PC-9 (cell line): ENCODE measurements at regions not wholly inside any gene's neighbourhood (a gene's known extent, or its start where the extent isn't known, plus 50 kb on each side); places are given as distances from the start of the nearest gene placed in this dataset.

ENCODE experiments used
- BruUV-seq: library from RNA; stranded (reverse); fragments of 400-500 nt; replicated peaks from 2 replicates; lab custom pipeline; 2021; lab: Mats Ljungman, UMichigan
- CTCF ChIA-PET: fragments of 300-600 bp; sonication (Branson Sonifier 250); formaldehyde crosslinking; loops from one replicate; lab custom pipeline; 2022; ENCODE audit warnings: antibody characterized with exemption; lab: Charles Lee
- POLR2A ChIA-PET: fragments of 300-600 bp; sonication (Branson Sonifier 250); formaldehyde crosslinking; loops from one replicate; lab custom pipeline; 2022; ENCODE audit warnings: antibody characterized with exemption; ENCODE audit not compliant: unreplicated experiment; lab: Charles Lee
- DNase-seq, 2 experiments: peaks; one replicate each; pipeline versions ENCODE4 v3.0.0 to v3.0.0-alpha.2; 2015 to 2022; ENCODE audit warnings: mixed read lengths in 1 of 2
- H2AFZ ChIP-seq: fragments of 200-600 bp; sonication (generic); 2 replicates; pipeline ENCODE4 v1.8.1; 2017; ENCODE audit warnings: antibody characterized with exemption
- H3F3A ChIP-seq: fragments of 200-600 bp; sonication (generic); 2 replicates; pipeline ENCODE4 v1.8.1; 2017; ENCODE audit warnings: antibody characterized with exemption, mild to moderate bottlenecking, low read depth; ENCODE audit not compliant: insufficient read depth
- H3K27ac ChIP-seq: fragments of 200-600 bp; sonication (generic); 2 replicates; pipeline ENCODE4 v1.6.1; 2016; ENCODE audit warnings: mixed run types
- H3K27me3 ChIP-seq: fragments of 200-600 bp; sonication (generic); 2 replicates; pipeline ENCODE4 v1.6.1; 2016; ENCODE audit warnings: low read depth, mixed run types; ENCODE audit not compliant: insufficient read depth
- H3K36me3 ChIP-seq: fragments of 200-600 bp; sonication (generic); 2 replicates; pipeline ENCODE4 v1.6.1; 2016; ENCODE audit warnings: low read depth, mixed run types
- H3K4me1 ChIP-seq: fragments of 200-600 bp; sonication (generic); replicated peaks from 2 replicates; pipeline ENCODE4 v1.6.1; 2016; ENCODE audit warnings: mixed run types; ENCODE audit not compliant: insufficient read depth
- H3K4me2 ChIP-seq: fragments of 200-600 bp; sonication (generic); 2 replicates; pipeline ENCODE4 v1.6.1; 2017; ENCODE audit warnings: mixed run types
- H3K4me3 ChIP-seq: fragments of 200-600 bp; sonication (generic); 2 replicates; pipeline ENCODE4 v1.6.1; 2016; ENCODE audit warnings: mixed run types
- H3K79me2 ChIP-seq: fragments of 200-600 bp; sonication (generic); 2 replicates; pipeline ENCODE4 v1.6.1; 2017; ENCODE audit warnings: low read depth, mixed run types
- H3K9me2 ChIP-seq: fragments of 200-600 bp; sonication (generic); 2 replicates; pipeline ENCODE4 v1.8.1; 2017; ENCODE audit warnings: mild to moderate bottlenecking; ENCODE audit not compliant: insufficient read depth
- H3K9me3 ChIP-seq: fragments of 200-600 bp; sonication (generic); 2 replicates; pipeline ENCODE4 v1.8.1; 2016; ENCODE audit warnings: low read depth; ENCODE audit not compliant: insufficient read depth
- H4K20me1 ChIP-seq: fragments of 200-600 bp; sonication (generic); 2 replicates; pipeline ENCODE4 v1.8.1; 2017; ENCODE audit not compliant: insufficient read depth
- CTCF ChIP-seq: fragments of 200-600 bp; sonication (generic); conservative IDR thresholded peaks from 2 replicates; pipeline ENCODE4 v1.6.1; 2017; ENCODE audit warnings: mixed run types, antibody characterized with exemption, mild to moderate bottlenecking, moderate library complexity
- EZH2 ChIP-seq: fragments of 200-600 bp; sonication (generic); IDR thresholded peaks from 2 replicates; pipeline ENCODE4 v1.8.0; 2017; ENCODE audit warnings: antibody characterized with exemption, low read depth
- intact Hi-C: fragments of 100-400 bp; cut with micrococcal nuclease; formaldehyde crosslinking; loops from one replicate; pipeline ENCODE4 v1.10.0; 2022; ENCODE audit not compliant: unreplicated experiment

- no peak for TF ChIP-seq CTCF
- TF ChIP-seq EZH2 = no peak
- Histone ChIP-seq H3K36me3 (no peaks in the 10 kb centered on the region), H3K79me2 (no peaks in the 10 kb centered on the region), H3K4me3 (no peak overlapping the region), H3K27me3 (no peaks in the 10 kb centered on the region), H2AFZ (no peak overlapping the region), H3F3A (no peaks in the 10 kb centered on the region), H4K20me1 (no peaks in the 10 kb centered on the region), H3K9me3 (no peaks in the 10 kb centered on the region), H3K9me2 (no peaks in the 10 kb centered on the region), H3K4me2 (no peak overlapping the region), H3K27ac (no peak overlapping the region), H3K4me1 (no peaks in the 10 kb centered on the region)
- no TSS peak for BruUV-seq
- POLR2A ChIA-PET = no interaction called here
- CTCF ChIA-PET = interaction anchor here (0.7 kb wide), 1 partner anchor 288 kb away, joined by 3 read pairs; no protein-coding TSS in a partner anchor
- intact Hi-C loops = no loop called here
- DNase-seq = no peak
Observed at GRCh38 chr4:32251126-32251525, 1531.0 kb downstream of the PCDH7 start.

GRCh38 chr4:32251926-32252325 lies 1531.8 kb downstream of the PCDH7 start:
- Histone ChIP-seq H2AFZ (no peak overlapping the region), H3K27ac (no peak overlapping the region), H3K9me2 (no peaks in the 10 kb centered on the region), H3F3A (no peaks in the 10 kb centered on the region), H3K4me2 (no peak overlapping the region), H3K4me3 (no peak overlapping the region), H4K20me1 (no peaks in the 10 kb centered on the region), H3K9me3 (no peaks in the 10 kb centered on the region), H3K79me2 (no peaks in the 10 kb centered on the region), H3K4me1 (no peaks in the 10 kb centered on the region), H3K27me3 (no peaks in the 10 kb centered on the region), H3K36me3 (no peaks in the 10 kb centered on the region)
- intact Hi-C loops = no loop called here
- BruUV-seq = no TSS peak
- TF ChIP-seq CTCF (no peak), EZH2 (no peak)
- ChIA-PET CTCF (no interaction called here), POLR2A (no interaction called here)
- DNase-seq = no peak

- Histone ChIP-seq H3K9me3 (no peaks in the 10 kb centered on the region), H3K4me2 (no peak overlapping the region), H3F3A (no peaks in the 10 kb centered on the region), H3K4me1 (no peaks in the 10 kb centered on the region), H4K20me1 (no peaks in the 10 kb centered on the region), H3K4me3 (no peak overlapping the region), H3K36me3 (no peaks in the 10 kb centered on the region), H3K27ac (no peak overlapping the region), H2AFZ (no peak overlapping the region), H3K79me2 (no peaks in the 10 kb centered on the region), H3K9me2 (no peaks in the 10 kb centered on the region), H3K27me3 (no peaks in the 10 kb centered on the region)
- no peak for DNase-seq
- intact Hi-C loops = no loop called here
- POLR2A ChIA-PET = no interaction called here
- CTCF ChIA-PET = no interaction called here
- no peak for TF ChIP-seq CTCF
- no peak for TF ChIP-seq EZH2
- no TSS peak for BruUV-seq
Observed at GRCh38 chr4:32254216-32254615, 1534.0 kb downstream of the PCDH7 start.
